Panc1 (cell line): ENCODE measurements at regions not wholly inside any gene's neighbourhood (a gene's known extent, or its start where the extent isn't known, plus 50 kb on each side); places are given as distances from the start of the nearest gene placed in this dataset.

Experiments used
- CTCF ChIP-seq: fragments of 450-650 bp; IDR thresholded peaks from 2 replicates; pipeline ENCODE4 v1.5.1; 2017; ENCODE audit warnings: mild to moderate bottlenecking
- POLR2AphosphoS5 ChIP-seq: IDR thresholded peaks from 2 replicates; pipeline ENCODE4 v1.6.1; 2012; ENCODE audit warnings: mild to moderate bottlenecking, low read depth, low read length, moderate library complexity
- REST ChIP-seq, 2 experiments: IDR thresholded peaks; 2 replicates each; pipeline ENCODE4 v1.6.1; 2011 to 2012; ENCODE audit warnings: low read depth in 2 of 2, control low read depth in 1 of 2, low read length in 1 of 2, mild to moderate bottlenecking in 1 of 2, moderate library complexity in 1 of 2; ENCODE audit not compliant: insufficient read depth in 1 of 2

GRCh38 chr16:86991679-86992078, 325.5 kb downstream of the C16orf95 start:
- TF ChIP-seq CTCF (no peak), POLR2AphosphoS5 (no peak), REST (IDR thresholded peaks at IDR 0.05; ENCODE audit: insufficient read depth in 1 of 2, low read depth in 2 of 2, low read length in 1 of 2) (no peak)
